Loucy (cell line): ENCODE measurements at regions not wholly inside any gene's neighbourhood (a gene's known extent, or its start where the extent isn't known, plus 50 kb on each side); places are given as distances from the start of the nearest gene placed in this dataset.

Source experiments
- EZH2phosphoT487 ChIP-seq: fragments of 200-600 bp; IDR thresholded peaks from 2 replicates; pipeline ENCODE4 v1.6.1; 2018; ENCODE audit warnings: antibody characterized with exemption, mild to moderate bottlenecking, moderate library complexity, borderline replicate concordance
- TF ChIP-seq, protein P1 (sequence below): fragments of 200-600 bp; sonication (generic); conservative IDR thresholded peaks from 2 replicates; pipeline ENCODE4 v1.5.1; 2014; ENCODE audit warnings: mild to moderate bottlenecking, antibody characterized with exemption, low read length

DNA sequence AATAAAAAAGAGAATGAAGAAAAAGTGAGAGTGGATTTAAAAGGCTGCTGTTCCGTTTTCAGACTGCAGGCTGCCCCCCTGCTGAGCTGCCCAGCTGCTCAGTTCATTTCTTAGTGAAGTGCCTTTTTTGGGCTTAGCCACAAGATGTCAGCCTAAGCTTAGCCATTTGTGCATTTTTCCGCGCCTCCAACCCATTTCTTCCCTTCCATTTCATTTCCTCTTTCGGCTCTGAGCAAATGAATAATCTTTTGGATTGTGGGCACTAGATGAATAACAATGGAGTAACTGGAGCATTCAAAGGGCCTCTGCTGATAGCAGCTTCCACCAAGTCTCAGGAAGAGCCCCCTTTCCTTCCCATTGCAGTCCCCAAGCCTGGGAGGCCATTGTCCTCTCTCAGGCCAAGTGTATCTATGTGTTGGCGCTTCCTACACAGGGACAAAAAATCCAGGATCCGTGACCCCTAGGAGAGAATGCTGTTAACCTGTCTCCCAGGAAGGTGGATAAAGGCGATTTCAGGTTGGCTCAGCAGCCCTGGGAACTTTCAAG lies 83.5 kb upstream of the SPTLC3 start:
- TF ChIP-seq, protein P1, sequence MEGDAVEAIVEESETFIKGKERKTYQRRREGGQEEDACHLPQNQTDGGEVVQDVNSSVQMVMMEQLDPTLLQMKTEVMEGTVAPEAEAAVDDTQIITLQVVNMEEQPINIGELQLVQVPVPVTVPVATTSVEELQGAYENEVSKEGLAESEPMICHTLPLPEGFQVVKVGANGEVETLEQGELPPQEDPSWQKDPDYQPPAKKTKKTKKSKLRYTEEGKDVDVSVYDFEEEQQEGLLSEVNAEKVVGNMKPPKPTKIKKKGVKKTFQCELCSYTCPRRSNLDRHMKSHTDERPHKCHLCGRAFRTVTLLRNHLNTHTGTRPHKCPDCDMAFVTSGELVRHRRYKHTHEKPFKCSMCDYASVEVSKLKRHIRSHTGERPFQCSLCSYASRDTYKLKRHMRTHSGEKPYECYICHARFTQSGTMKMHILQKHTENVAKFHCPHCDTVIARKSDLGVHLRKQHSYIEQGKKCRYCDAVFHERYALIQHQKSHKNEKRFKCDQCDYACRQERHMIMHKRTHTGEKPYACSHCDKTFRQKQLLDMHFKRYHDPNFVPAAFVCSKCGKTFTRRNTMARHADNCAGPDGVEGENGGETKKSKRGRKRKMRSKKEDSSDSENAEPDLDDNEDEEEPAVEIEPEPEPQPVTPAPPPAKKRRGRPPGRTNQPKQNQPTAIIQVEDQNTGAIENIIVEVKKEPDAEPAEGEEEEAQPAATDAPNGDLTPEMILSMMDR = peak; percentile 94
- TF ChIP-seq EZH2phosphoT487 = no peak
